ENCODE measurements at regions not wholly inside any gene's neighbourhood (a gene's known extent, or its start where the extent isn't known, plus 50 kb on each side); places are given as distances from the start of the nearest gene placed in this dataset.

GRCh38 chr6:93932175-93932574 lies 512.8 kb upstream of the EPHA7 start (continued):
- TF ChIP-seq REST (IDR thresholded peaks at IDR 0.05; ENCODE audit: low read depth, low read length) (no peak), FOXJ3 (CRISPR knock-in tag; IDR thresholded peaks at IDR 0.05) (no peak), CTCF (IDR thresholded peaks at IDR 0.05) (no peak), RFX5 (IDR thresholded peaks at IDR 0.05; ENCODE audit: low read length) (no peak), MAX (IDR thresholded peaks at IDR 0.05; ENCODE audit: low read depth) (no peak), TAF1 (IDR thresholded peaks at IDR 0.05; ENCODE audit: borderline replicate concordance, low read depth, low read length) (no peak), YY1 (IDR thresholded peaks at IDR 0.05; ENCODE audit: low read depth) (no peak), GABPA (IDR thresholded peaks at IDR 0.05; ENCODE audit: low read depth) (no peak), RXRA (IDR thresholded peaks at IDR 0.05; ENCODE audit: borderline replicate concordance, low read depth) (no peak)

GRCh38 chr6:93927731-93928130 lies 508.4 kb upstream of the EPHA7 start:
- H3K4me3 ChIP-seq (ENCODE audit: low read depth in 2 of 2, low read length in 1 of 2) = peak overlapping the region; percentile 4 to 47; a peak in 2 of 4 replicates
- no peaks in the 10 kb centered on the region for H3K27me3 ChIP-seq (ENCODE audit: insufficient read depth)
- WGBS (ENCODE audit: low lambda C conversion rate) = 10% methylated on average over 5 of the region's 5 CpGs
- H3K4me1 ChIP-seq (ENCODE audit: control insufficient read depth in 1 of 2, insufficient read depth in 2 of 2, low read depth in 1 of 2, low read length in 1 of 2) = no peaks in the 10 kb centered on the region
- DNase-seq = no peak
- no peak overlapping the region for H3K27ac ChIP-seq (ENCODE audit: low read depth in 2 of 2, low read length in 1 of 2)
- H4K20me1 ChIP-seq (ENCODE audit: insufficient read depth) = no peaks in the 10 kb centered on the region
- no peaks in the 10 kb centered on the region for H3K9me2 ChIP-seq
- H3K79me2 ChIP-seq (ENCODE audit: insufficient read depth) = no peaks in the 10 kb centered on the region
- H3F3A ChIP-seq (replicated peaks; ENCODE audit: insufficient read depth) = no peaks in the 10 kb centered on the region
- H3K9ac ChIP-seq = no peak overlapping the region
- H3K36me3 ChIP-seq (replicated peaks in 1 of 2; ENCODE audit: control insufficient read depth in 1 of 2, insufficient read depth in 2 of 2, low read length in 1 of 2) = no peaks in the 10 kb centered on the region
- ChIA-PET POLR2A (no interaction called here), CTCF (no interaction called here)
- no peaks in the 10 kb centered on the region for H3K9me3 ChIP-seq
- H2AFZ ChIP-seq (ENCODE audit: low read depth) = 0 out of 2 replicates have a peak overlapping the region, but pooled peaks have one; percentile 14
- 0 out of 2 replicates have a peak overlapping the region, but pooled peaks have one; percentile 37 for H3K4me2 ChIP-seq
- TF ChIP-seq USF1 (IDR thresholded peaks at IDR 0.05; ENCODE audit: borderline replicate concordance, low read depth) (no peak), MXI1 (IDR thresholded peaks at IDR 0.05; ENCODE audit: low read depth, low read length) (no peak), PBX3 (IDR thresholded peaks at IDR 0.05) (no peak), FOSL2 (IDR thresholded peaks at IDR 0.05; ENCODE audit: borderline replicate concordance, low read depth) (no peak), YY1 (IDR thresholded peaks at IDR 0.05; ENCODE audit: low read depth) (no peak), IRF3 (IDR thresholded peaks at IDR 0.05; ENCODE audit: low read depth, low read length) (no peak)

All from SK-N-SH (cell line).